ENCODE measurements at regions not wholly inside any gene's neighbourhood (a gene's known extent, or its start where the extent isn't known, plus 50 kb on each side); places are given as distances from the start of the nearest gene placed in this dataset.
"Not testable (repeated sequence)": the region's sequence is repeated elsewhere in the genome, so short reads cannot be mapped to it uniquely, and the experiment has no call there.

GRCh38 chr7:73154586-73155038, 68.8 kb upstream of the SPDYE9 start:
- TF ChIP-seq ZNF761 (CRISPR knock-in tag; conservative IDR thresholded peaks at IDR 0.05); MTERF4 (CRISPR knock-in tag; IDR thresholded peaks at IDR 0.05); ZNF678 (CRISPR knock-in tag; IDR thresholded peaks at IDR 0.05); PHF5A (CRISPR knock-in tag; IDR thresholded peaks at IDR 0.05; ENCODE audit: low read depth, unreplicated experiment); MYNN (CRISPR knock-in tag; IDR thresholded peaks at IDR 0.05; ENCODE audit: low read depth); MAX (IDR thresholded peaks at IDR 0.05); ZNF790 (CRISPR knock-in tag; IDR thresholded peaks at IDR 0.05; ENCODE audit: borderline replicate concordance); POLR2AphosphoS5 (IDR thresholded peaks at IDR 0.05; ENCODE audit: low read depth, low read length); MIER2 (CRISPR knock-in tag; IDR thresholded peaks at IDR 0.05): not testable (repeated sequence)

All from HepG2 (cell line).